ENCODE measurements at regions not wholly inside any gene's neighbourhood (a gene's known extent, or its start where the extent isn't known, plus 50 kb on each side); places are given as distances from the start of the nearest gene placed in this dataset.

DNA sequence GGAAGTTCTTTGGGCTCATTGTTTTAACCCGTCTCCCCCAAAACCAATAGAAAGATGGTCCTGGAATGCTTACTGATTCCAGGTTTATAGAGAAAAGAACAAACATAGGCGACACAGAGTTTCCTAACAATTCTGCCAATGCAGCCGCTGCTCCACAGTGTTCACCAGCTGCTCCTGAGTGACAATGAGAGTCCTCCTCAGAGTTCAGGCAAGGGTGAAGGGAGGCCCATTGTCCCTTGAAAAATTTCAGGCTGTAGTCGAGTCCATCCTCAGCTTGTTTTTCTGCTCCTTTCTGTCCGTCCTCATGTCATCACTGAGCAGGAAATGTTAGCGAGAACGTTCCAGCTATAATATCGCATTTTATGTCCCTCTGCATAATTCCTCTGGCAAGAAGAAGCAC lies 537.6 kb downstream of the TCERG1L start:
- no peak overlapping the region for H3K27ac ChIP-seq
- TF ChIP-seq, protein P1, sequence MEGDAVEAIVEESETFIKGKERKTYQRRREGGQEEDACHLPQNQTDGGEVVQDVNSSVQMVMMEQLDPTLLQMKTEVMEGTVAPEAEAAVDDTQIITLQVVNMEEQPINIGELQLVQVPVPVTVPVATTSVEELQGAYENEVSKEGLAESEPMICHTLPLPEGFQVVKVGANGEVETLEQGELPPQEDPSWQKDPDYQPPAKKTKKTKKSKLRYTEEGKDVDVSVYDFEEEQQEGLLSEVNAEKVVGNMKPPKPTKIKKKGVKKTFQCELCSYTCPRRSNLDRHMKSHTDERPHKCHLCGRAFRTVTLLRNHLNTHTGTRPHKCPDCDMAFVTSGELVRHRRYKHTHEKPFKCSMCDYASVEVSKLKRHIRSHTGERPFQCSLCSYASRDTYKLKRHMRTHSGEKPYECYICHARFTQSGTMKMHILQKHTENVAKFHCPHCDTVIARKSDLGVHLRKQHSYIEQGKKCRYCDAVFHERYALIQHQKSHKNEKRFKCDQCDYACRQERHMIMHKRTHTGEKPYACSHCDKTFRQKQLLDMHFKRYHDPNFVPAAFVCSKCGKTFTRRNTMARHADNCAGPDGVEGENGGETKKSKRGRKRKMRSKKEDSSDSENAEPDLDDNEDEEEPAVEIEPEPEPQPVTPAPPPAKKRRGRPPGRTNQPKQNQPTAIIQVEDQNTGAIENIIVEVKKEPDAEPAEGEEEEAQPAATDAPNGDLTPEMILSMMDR (conservative IDR thresholded peaks at IDR 0.05) = no peak
- TF ChIP-seq ZFX (IDR thresholded peaks at IDR 0.05) = no peak

DNA sequence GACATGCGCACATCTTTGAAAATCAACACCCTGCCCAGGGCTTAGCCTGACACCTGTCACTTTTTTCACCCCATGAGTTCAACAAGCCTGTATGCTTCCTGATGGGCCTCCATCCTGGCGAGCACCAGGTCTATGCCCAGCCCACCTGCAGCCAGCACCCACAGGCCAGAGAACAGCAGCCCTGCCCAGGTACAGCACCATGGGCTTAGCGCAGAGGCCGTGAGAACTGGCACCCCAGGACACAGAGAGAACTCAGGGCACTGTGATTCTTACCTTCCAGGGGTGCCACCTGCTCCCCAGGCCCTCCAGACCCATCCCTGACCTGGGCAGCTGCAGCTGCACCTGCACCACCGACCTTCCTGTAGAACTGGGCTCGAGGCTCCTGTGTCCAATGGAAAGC lies 536.6 kb downstream of the TCERG1L start:
- H3K27ac ChIP-seq = no peak overlapping the region
- TF ChIP-seq ZFX (IDR thresholded peaks at IDR 0.05) = no peak
- TF ChIP-seq, protein P1 (conservative IDR thresholded peaks at IDR 0.05) = no peak

DNA sequence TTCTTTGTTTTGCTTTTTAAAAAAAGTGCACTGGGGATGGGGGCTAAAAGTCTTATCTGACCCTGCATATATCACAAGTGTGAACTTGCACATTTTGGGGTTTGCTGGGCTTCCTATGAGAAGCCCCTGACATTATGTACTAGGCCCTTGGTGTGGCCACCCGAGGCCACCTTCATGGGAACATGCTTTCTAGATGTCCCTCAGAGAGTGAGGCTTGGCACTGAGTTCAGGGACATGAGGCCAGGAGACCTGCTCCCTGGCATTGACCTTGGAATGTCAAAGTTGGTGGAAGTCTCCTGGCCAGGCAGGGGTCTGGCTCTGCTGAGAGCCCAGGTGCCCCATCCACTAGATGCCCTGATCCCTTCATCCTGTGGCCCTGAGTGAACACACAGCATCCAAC lies 536.2 kb downstream of the TCERG1L start:
- no peak for TF ChIP-seq ZFX (IDR thresholded peaks at IDR 0.05)
- TF ChIP-seq, protein P1 (conservative IDR thresholded peaks at IDR 0.05) = no peak
- H3K27ac ChIP-seq = no peak overlapping the region

DNA sequence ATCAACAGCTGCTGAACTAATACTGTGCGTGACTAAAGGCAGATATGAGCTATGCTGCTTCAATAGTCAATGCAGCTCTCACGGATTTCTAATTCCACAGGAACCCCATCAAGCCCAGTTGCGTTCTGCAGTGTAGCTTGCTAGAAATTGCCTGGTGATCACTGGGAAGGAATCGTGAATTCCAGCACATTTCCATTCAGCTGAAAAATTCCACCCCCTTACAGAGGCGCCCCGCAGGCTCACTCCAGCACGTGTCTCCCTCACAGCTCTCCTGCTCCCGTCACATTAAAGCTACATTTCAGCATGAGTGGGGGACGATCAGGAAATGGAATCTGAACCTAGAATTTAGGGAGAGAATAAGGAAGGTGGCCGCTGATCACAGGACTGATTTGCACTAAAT lies 534.8 kb downstream of the TCERG1L start:
- H3K27ac ChIP-seq = no peak overlapping the region
- no peak for TF ChIP-seq ZFX (IDR thresholded peaks at IDR 0.05)
- TF ChIP-seq, protein P1 (conservative IDR thresholded peaks at IDR 0.05) = no peak

DNA sequence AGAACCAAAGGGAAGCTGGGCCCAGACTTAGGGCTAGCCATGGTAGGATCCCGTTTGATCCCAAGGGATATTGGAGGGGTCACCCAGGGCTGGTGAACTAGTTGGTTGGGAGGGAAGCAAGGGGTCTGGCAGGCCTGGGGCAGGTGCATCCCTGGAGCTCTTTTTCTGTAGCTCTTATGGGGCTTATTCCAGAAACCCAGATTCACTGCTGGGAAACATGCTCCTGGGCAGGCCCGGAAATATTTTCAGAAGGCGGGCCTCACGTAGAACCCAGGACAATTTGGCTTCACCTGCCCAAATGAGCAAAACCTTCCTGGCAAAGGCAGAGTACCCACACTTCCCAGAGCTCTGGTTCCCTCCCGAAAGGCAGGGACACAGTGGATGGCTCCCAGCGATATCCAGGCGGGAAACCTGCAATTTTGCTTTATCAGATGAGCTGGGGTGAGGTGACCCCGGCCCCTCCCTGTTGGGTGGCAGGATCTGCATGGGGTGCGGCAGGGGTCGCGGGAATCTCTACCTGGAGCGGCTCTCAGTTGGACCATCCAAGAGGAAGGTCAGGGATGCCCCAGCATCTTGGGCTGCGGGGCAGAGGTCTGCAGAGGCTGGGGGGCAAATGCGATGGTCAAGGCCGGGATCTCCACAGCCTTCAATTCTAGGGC lies 533.9 kb downstream of the TCERG1L start:
- TF ChIP-seq, protein P1 (conservative IDR thresholded peaks at IDR 0.05) = no peak
- no peak for TF ChIP-seq ZFX (IDR thresholded peaks at IDR 0.05)
- H3K27ac ChIP-seq = no peak overlapping the region

DNA sequence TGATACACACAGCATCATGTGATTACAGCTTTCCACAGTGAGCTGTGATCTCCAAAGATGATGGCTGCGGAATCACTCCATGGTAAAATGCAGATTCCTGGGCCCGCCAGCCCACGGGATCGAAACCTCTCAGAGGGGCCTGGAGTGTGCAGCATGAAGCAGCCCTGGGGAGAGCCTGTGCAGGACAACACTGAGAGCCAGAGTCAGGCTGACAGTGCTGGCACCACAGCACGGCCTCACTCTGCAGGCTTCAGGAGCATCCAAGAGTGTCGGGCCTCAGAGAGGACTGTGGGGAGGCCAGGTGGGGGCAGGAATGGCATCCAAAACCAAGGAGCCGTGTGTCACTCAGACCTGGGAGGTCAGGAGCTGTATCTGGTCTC lies 533.4 kb downstream of the TCERG1L start:
- no peak overlapping the region for H3K27ac ChIP-seq
- TF ChIP-seq, protein P1 (conservative IDR thresholded peaks at IDR 0.05) = no peak
- no peak for TF ChIP-seq ZFX (IDR thresholded peaks at IDR 0.05)

DNA sequence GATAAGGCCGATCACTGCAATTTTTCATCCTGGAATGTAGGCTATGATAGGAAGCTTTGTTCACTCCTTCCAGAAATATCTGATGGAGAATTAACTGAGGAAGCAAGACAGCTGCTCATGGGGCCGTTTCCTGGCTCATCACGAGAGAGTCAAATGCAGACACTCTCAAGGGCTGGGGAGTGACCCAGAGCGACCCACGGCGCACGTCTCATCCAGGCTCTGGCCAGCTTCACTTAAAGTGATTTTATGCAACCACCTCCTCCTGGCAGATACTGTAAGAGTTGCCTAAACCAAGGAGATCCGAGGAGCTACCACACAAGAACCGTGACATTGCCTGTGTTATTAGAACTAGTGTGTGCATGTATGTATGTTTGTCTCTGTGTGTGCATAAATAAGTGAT lies 530.8 kb downstream of the TCERG1L start:
- H3K27ac ChIP-seq = no peak overlapping the region
- no peak for TF ChIP-seq ZFX (IDR thresholded peaks at IDR 0.05)
- TF ChIP-seq, protein P1 (conservative IDR thresholded peaks at IDR 0.05) = no peak
